Neural progenitor cell (in vitro differentiated cells): ENCODE measurements at regions not wholly inside any gene's neighbourhood (a gene's known extent, or its start where the extent isn't known, plus 50 kb on each side); places are given as distances from the start of the nearest gene placed in this dataset.

Source experiments
- DNase-seq: peaks from one replicate; pipeline ENCODE4 v3.0.0-alpha.2; 2016; ENCODE audit warnings: low spot score
- H2AFZ ChIP-seq: fragments of 200-600 bp; sonication (generic); replicated peaks from 2 replicates; pipeline ENCODE4 v1.6.1; 2016; ENCODE audit warnings: antibody characterized with exemption
- H3F3A ChIP-seq: fragments of 200-600 bp; sonication (generic); 2 replicates; pipeline ENCODE4 v1.6.1; 2016; ENCODE audit warnings: antibody characterized with exemption, low read depth
- H3K27ac ChIP-seq: fragments of 200-600 bp; sonication (generic); 2 replicates; pipeline ENCODE4 v1.5.1; 2016; ENCODE audit warnings: mild to moderate bottlenecking
- H3K27me3 ChIP-seq: fragments of 200-600 bp; sonication (generic); 2 replicates; pipeline ENCODE4 v1.6.1; 2016; ENCODE audit warnings: mild to moderate bottlenecking, moderate library complexity
- H3K36me3 ChIP-seq: fragments of 200-600 bp; sonication (generic); 2 replicates; pipeline ENCODE4 v1.5.1; 2016
- H3K4me1 ChIP-seq: fragments of 200-600 bp; sonication (generic); 2 replicates; pipeline ENCODE4 v1.6.1; 2016; ENCODE audit warnings: mixed run types
- H3K4me2 ChIP-seq: fragments of 200-600 bp; sonication (generic); 2 replicates; pipeline ENCODE4 v1.6.1; 2016
- H3K4me3 ChIP-seq: fragments of 200-600 bp; sonication (generic); 2 replicates; pipeline ENCODE4 v1.5.1; 2016
- H3K79me2 ChIP-seq: fragments of 200-600 bp; sonication (generic); 2 replicates; pipeline ENCODE4 v1.6.1; 2016; ENCODE audit warnings: low read depth
- H3K9ac ChIP-seq: fragments of 200-600 bp; sonication (generic); 2 replicates; pipeline ENCODE4 v1.6.1; 2016
- H3K9me3 ChIP-seq: fragments of 200-600 bp; sonication (generic); 2 replicates; pipeline ENCODE4 v1.5.1; 2016; ENCODE audit warnings: low read depth
- H4K20me1 ChIP-seq: fragments of 200-600 bp; sonication (generic); 2 replicates; pipeline ENCODE4 v1.6.1; 2016; ENCODE audit warnings: low read depth
- H3K27ac Mint-ChIP-seq: 3 replicates; pipeline ENCODE4 v1.8.0; 2021; ENCODE audit warnings: mixed read lengths
- H3K27me3 Mint-ChIP-seq: 2 replicates; pipeline ENCODE4 v1.8.0; 2022; ENCODE audit warnings: low read depth, mild to moderate bottlenecking, inconsistent platforms, moderate library complexity, mixed read lengths; ENCODE audit not compliant: insufficient read depth
- H3K36me3 Mint-ChIP-seq: 3 replicates; pipeline ENCODE4 v1.8.0; 2021; ENCODE audit warnings: mixed read lengths
- H3K4me1 Mint-ChIP-seq: 3 replicates; pipeline ENCODE4 v1.8.0; 2021; ENCODE audit warnings: mixed read lengths
- H3K4me3 Mint-ChIP-seq: 3 replicates; pipeline ENCODE4 v1.8.0; 2021; ENCODE audit warnings: mild to moderate bottlenecking, moderate library complexity, mixed read lengths
- H3K9me3 Mint-ChIP-seq: 3 replicates; pipeline ENCODE4 v1.8.0; 2020; ENCODE audit warnings: mixed read lengths
- CTCF ChIP-seq: fragments of 200-600 bp; sonication (generic); IDR thresholded peaks from 2 replicates; pipeline ENCODE4 v1.5.1; 2017; ENCODE audit warnings: antibody characterized with exemption, mild to moderate bottlenecking
- EZH2 ChIP-seq: fragments of 200-600 bp; sonication (generic); IDR thresholded peaks from 2 replicates; pipeline ENCODE4 v1.6.1; 2017; ENCODE audit warnings: antibody characterized with exemption, mild to moderate bottlenecking, moderate library complexity
- EZH2phosphoT487 ChIP-seq: fragments of 200-600 bp; sonication (generic); IDR thresholded peaks from 2 replicates; pipeline ENCODE4 v1.6.1; 2017; ENCODE audit warnings: antibody characterized with exemption

DNA sequence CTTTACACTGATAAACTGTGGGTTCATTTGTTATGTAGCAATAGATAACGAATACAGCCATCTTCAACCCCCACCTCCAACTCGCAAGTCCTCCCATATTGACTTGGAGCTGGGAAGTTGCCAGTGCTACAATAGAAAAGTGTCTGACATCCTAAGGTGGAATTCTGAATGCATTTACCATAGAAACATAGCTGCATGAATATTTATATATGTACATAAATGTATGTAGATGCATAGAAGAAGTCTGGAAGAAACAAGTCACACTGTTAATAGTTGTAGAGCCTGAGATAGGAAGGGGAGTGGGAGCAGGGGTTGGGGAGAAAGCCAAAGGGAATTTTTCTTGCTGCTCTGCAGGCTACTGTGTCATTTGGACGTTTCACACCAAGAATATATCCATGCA, 88.1 kb upstream of the SSBP2 start:
- Mint-ChIP-seq H3K36me3 (no peaks in the 10 kb centered on the region), H3K4me1 (peaks cover 31% of the 10 kb centered on the region), H3K27ac (no peak overlapping the region), H3K27me3 (peaks cover 6% of the 10 kb centered on the region), H3K4me3 (no peak overlapping the region), H3K9me3 (no peaks in the 10 kb centered on the region)
- TF ChIP-seq CTCF (no peak), EZH2 (no peak), EZH2phosphoT487 (no peak)
- H3K9me3 ChIP-seq, result no peaks in the 10 kb centered on the region
- no peak overlapping the region for H3K27ac ChIP-seq
- no peaks in the 10 kb centered on the region for H3K79me2 ChIP-seq
- no peaks in the 10 kb centered on the region for H4K20me1 ChIP-seq
- no peak overlapping the region for H3K4me3 ChIP-seq
- peaks cover 34% of the 10 kb centered on the region for H3K4me1 ChIP-seq
- no peaks in the 10 kb centered on the region for H3K36me3 ChIP-seq
- H2AFZ ChIP-seq, result no peak overlapping the region
- DNase-seq, result no peak
- H3K27me3 ChIP-seq, result no peaks in the 10 kb centered on the region
- H3K4me2 ChIP-seq, result no peak overlapping the region
- H3K9ac ChIP-seq, result no peak overlapping the region
- peaks cover 10% of the 10 kb centered on the region for H3F3A ChIP-seq

DNA sequence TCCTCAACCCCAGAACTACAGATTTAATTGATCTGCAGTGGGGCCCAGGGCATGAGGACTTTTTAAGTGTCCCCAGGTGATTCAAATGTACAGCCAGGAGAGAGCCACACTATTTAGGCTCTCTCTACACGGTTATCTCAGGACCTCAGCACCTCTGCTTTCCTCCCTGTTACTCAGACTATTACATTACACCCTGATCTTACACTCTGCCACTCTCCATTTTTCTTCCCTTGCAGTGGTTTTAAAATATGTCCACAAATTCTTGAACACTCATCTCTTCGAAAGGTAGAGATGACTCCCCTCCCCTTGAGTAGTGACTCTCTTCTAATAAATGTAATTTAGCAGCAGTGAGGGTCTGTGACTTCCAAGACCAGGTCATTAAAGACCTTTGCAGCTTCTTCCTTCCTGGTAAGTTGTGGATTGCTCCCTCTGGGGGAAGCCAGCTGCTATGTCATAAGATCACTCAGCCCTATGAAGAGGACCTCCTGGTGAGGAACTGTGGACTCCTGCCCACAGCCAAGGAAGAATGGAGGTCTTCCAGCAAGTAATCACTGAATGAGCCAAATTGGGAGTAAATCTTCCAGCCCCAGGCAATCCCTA, 87.5 kb upstream of the SSBP2 start:
- H3K27me3 Mint-ChIP-seq, result peaks cover 6% of the 10 kb centered on the region
- H3K9me3 Mint-ChIP-seq, result no peaks in the 10 kb centered on the region
- H3K36me3 ChIP-seq, result no peaks in the 10 kb centered on the region
- H3K4me1 Mint-ChIP-seq, result peaks cover 27% of the 10 kb centered on the region
- TF ChIP-seq CTCF, result peak; percentile 52
- no peak for TF ChIP-seq EZH2phosphoT487
- H3K4me2 ChIP-seq, result no peak overlapping the region
- no peaks in the 10 kb centered on the region for H3K27me3 ChIP-seq
- no peaks in the 10 kb centered on the region for H3K9me3 ChIP-seq
- H3F3A ChIP-seq, result peaks cover 10% of the 10 kb centered on the region
- H3K79me2 ChIP-seq, result no peaks in the 10 kb centered on the region
- H3K27ac ChIP-seq, result no peak overlapping the region
- DNase-seq, result peak; percentile 38
- H3K27ac Mint-ChIP-seq, result peak overlapping the region; percentile 35
- no peaks in the 10 kb centered on the region for H3K36me3 Mint-ChIP-seq
- H2AFZ ChIP-seq, result peak overlapping the region; percentile 45
- no peaks in the 10 kb centered on the region for H4K20me1 ChIP-seq
- no peak overlapping the region for H3K9ac ChIP-seq
- H3K4me3 ChIP-seq, result no peak overlapping the region
- H3K4me1 ChIP-seq, result peaks cover 32% of the 10 kb centered on the region
- no peak overlapping the region for H3K4me3 Mint-ChIP-seq

GRCh38 chr5:81837667-81838306, 86.9 kb upstream of the SSBP2 start:
- no peak overlapping the region for H3K9ac ChIP-seq
- no peaks in the 10 kb centered on the region for H3K36me3 ChIP-seq
- H3K79me2 ChIP-seq, result no peaks in the 10 kb centered on the region
- Mint-ChIP-seq H3K4me3 (no peak overlapping the region), H3K36me3 (no peaks in the 10 kb centered on the region), H3K27me3 (peaks cover 6% of the 10 kb centered on the region), H3K9me3 (no peaks in the 10 kb centered on the region), H3K4me1 (peaks cover 23% of the 10 kb centered on the region), H3K27ac (peak overlapping the region; percentile 49)
- H3F3A ChIP-seq, result peaks cover 10% of the 10 kb centered on the region
- H3K4me2 ChIP-seq, result peak overlapping the region; percentile 31
- TF ChIP-seq CTCF (no peak), EZH2phosphoT487 (no peak), EZH2 (no peak)
- no peaks in the 10 kb centered on the region for H3K27me3 ChIP-seq
- DNase-seq, result no peak
- peak overlapping the region; percentile 91 for H2AFZ ChIP-seq
- H3K27ac ChIP-seq, result no peak overlapping the region
- no peak overlapping the region for H3K4me3 ChIP-seq
- no peaks in the 10 kb centered on the region for H4K20me1 ChIP-seq
- no peaks in the 10 kb centered on the region for H3K9me3 ChIP-seq
- peaks cover 26% of the 10 kb centered on the region for H3K4me1 ChIP-seq
